Epithelial cell of proximal tubule (primary cell): ENCODE measurements at regions not wholly inside any gene's neighbourhood (a gene's known extent, or its start where the extent isn't known, plus 50 kb on each side); places are given as distances from the start of the nearest gene placed in this dataset.

Experiments
- DNase-seq: peaks from one replicate; pipeline ENCODE4 v3.0.0-alpha.2; 2011; ENCODE audit warnings: low read depth
- H3K4me3 ChIP-seq: 2 replicates; pipeline ENCODE4 v1.5.1; 2011; ENCODE audit warnings: low read depth, mild to moderate bottlenecking, low read length
- TF ChIP-seq, protein P1 (sequence below): conservative IDR thresholded peaks from 2 replicates; pipeline ENCODE4 v1.5.1; 2012; ENCODE audit warnings: low read depth, mild to moderate bottlenecking, low read length

DNA sequence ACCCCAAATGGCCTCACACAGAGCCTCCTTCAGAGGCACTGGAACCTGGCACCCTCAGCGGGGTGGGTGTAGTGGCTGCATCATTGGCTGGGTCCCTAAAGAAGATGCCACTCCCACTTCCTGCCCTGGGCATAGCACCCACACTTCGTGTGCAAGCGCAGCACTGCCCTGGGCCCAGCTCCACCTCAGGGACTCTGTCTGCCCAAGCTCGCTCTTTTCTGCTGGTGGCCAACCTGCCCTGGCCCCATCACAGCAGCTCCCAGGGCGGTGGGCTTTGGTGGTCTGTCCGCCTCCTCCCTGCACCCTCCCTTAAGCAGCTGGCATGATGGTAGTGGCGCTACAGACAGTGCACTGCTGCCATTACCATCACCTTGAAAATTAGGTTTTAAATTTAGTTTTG, 829.3 kb upstream of the BRINP3 start:
- no peak for DNase-seq
- TF ChIP-seq, protein P1, sequence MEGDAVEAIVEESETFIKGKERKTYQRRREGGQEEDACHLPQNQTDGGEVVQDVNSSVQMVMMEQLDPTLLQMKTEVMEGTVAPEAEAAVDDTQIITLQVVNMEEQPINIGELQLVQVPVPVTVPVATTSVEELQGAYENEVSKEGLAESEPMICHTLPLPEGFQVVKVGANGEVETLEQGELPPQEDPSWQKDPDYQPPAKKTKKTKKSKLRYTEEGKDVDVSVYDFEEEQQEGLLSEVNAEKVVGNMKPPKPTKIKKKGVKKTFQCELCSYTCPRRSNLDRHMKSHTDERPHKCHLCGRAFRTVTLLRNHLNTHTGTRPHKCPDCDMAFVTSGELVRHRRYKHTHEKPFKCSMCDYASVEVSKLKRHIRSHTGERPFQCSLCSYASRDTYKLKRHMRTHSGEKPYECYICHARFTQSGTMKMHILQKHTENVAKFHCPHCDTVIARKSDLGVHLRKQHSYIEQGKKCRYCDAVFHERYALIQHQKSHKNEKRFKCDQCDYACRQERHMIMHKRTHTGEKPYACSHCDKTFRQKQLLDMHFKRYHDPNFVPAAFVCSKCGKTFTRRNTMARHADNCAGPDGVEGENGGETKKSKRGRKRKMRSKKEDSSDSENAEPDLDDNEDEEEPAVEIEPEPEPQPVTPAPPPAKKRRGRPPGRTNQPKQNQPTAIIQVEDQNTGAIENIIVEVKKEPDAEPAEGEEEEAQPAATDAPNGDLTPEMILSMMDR: no peak
- H3K4me3 ChIP-seq: no peak overlapping the region

DNA sequence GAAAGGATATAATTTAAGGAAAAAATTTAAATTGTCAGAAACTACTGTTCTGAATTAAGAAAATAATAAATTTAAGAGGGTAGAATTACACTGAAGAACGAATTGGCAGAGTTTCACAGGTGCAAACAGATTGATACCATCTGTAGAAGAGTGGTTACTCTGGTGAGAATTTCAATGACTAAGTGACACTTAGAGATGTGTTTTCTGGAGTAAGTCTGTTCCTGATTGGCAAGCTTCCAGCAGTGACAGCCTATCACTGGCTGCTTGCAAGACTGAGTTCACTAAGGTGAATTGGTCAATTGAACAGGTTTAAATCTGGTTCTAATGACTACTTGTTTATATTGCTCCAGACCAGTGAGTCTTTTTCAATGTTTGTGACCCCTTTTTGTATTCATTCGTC, 838.2 kb upstream of the RGS18 start:
- TF ChIP-seq, protein P1: no peak
- no peak for DNase-seq
- H3K4me3 ChIP-seq: no peak overlapping the region

DNA sequence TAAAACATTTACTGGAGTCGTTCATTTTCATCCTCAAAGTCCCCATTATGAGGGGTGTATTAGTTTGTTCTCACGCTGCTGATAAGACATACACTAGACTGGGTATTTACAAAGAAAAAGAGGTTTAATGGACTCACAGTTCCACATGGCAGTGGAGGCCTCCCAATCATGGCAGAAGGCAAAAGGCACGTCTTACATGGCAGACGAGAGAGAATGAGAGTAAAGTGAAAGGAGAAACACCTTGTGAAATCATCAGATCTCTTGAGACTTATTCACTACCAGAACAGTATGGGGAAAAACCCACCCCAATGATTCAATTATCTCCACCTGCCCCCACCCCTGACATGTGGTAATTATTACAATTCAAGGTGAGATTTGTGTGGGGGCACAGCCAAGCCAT, 830.4 kb upstream of the RGS18 start:
- no peak for DNase-seq
- TF ChIP-seq, protein P1: no peak
- no peak overlapping the region for H3K4me3 ChIP-seq

DNA sequence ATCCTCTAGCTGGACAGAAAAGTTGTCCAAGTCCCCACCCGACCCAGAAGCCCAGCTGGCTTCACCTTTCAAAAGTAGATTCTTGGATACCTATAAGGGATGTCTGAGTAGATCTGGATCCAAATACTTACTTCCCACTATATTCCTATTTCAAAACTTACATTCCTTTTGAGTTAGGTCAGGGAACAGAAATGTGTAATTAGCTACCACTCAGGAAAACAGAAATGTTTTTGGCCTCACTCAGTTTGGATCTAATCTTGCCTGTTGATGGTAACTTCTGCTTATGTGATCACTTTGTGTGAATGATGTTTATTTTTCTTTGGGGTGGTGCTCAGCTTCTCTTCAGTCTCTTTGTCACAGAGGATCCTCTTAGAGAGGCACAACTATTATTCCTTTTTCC, 814.4 kb upstream of the RGS18 start:
- no peak overlapping the region for H3K4me3 ChIP-seq
- DNase-seq: peak; percentile 26
- TF ChIP-seq, protein P1: no peak

DNA sequence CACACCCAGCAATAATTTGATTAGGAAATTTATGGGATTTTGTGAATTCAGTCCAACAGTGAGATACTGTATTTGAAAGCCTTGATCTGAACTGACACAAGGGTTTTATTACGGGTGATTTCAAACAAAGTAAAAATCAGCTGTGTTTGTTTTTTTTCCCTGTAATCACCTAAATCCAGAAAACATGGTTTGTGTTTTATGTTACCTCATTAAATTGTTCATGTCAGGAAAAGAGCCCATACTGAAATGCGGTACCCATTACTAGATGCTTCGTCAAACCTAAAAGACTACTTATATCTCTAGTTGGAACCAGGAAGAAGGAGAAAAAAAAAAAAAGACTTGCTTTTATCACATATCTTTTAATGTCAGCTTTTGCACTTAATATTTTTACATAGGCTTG, 811.9 kb upstream of the RGS18 start:
- no peak for DNase-seq
- TF ChIP-seq, protein P1: no peak
- H3K4me3 ChIP-seq: no peak overlapping the region

DNA sequence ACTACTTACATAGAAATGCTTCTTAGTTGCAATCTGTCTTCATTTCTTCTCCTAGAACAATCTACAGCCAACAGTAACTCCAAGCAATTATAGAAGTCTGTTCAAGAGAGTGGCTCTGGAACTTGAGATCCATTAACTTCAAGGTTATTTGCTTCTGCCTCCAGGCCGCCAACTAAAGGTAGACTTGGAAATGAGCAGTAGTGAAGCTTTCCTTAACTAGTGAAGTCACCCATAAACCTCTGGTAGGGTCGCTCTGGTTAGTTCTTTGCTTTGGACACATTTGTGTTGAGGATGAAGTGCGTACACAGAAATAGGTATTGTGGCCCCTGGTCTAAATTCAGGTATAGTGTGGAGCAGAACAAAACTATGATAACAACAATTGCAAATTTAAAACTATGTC, 809.9 kb upstream of the RGS18 start:
- no peak for DNase-seq
- H3K4me3 ChIP-seq: no peak overlapping the region
- TF ChIP-seq, protein P1: no peak

DNA sequence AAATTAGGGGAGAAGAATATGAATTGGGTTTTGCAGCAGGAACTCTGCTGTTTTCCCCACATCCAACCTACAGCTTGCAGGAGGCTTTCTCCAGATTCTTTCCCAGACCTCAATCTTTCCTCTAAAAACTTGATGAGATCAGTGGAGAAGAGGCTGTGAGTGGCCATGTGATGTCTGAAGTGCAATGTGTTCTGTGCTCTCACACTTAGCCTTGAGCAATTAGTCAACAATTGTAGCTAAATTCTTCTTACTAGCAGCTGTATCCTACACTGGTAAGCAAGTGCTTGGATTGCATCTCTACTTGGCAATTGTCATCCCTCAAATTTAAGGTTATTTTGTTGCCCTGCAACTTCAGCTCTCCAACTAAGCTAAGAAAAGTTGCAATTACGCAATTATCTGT, 807.3 kb upstream of the RGS18 start:
- TF ChIP-seq, protein P1: no peak

More for the DNA sequence above, 807.3 kb upstream of the RGS18 start:
- no peak overlapping the region for H3K4me3 ChIP-seq
- DNase-seq: no peak
